Hematopoietic multipotent progenitor cell treated with erythropoietin and hydrocortisone succinate and interleukin-3 and kit ligand, for 4 days (in vitro differentiated cells): ENCODE measurements at regions not wholly inside any gene's neighbourhood (a gene's known extent, or its start where the extent isn't known, plus 50 kb on each side); places are given as distances from the start of the nearest gene placed in this dataset.

Experiments
- DNase-seq: peaks from one replicate; pipeline ENCODE4 v3.0.0-alpha.2; 2015

- DNase-seq = no peak
These were observed 181.6 kb downstream of the SHANK2 start for GRCh38 chr11:71070490-71071453.

- DNase-seq = no peak
These were observed 183.4 kb downstream of the SHANK2 start for GRCh38 chr11:71068963-71069362.

- DNase-seq = no peak
These were observed 184.6 kb downstream of the SHANK2 start for GRCh38 chr11:71067753-71068152.

- peak; percentile 8 for DNase-seq
These were observed 186.1 kb downstream of the SHANK2 start for GRCh38 chr11:71066311-71066710.

- no peak for DNase-seq
These were observed 186.5 kb downstream of the SHANK2 start for GRCh38 chr11:71065841-71066240.

- peak; percentile 29 for DNase-seq
These were observed 187.5 kb downstream of the SHANK2 start for GRCh38 chr11:71064702-71065515.

GRCh38 chr11:71064183-71064582, 188.2 kb downstream of the SHANK2 start:
- DNase-seq = no peak

- no peak for DNase-seq
These were observed 189.2 kb downstream of the SHANK2 start for GRCh38 chr11:71063129-71063528.

GRCh38 chr11:71062199-71062598, 190.2 kb downstream of the SHANK2 start:
- DNase-seq = no peak

- DNase-seq = no peak
These were observed 192.0 kb downstream of the SHANK2 start for GRCh38 chr11:71060391-71060791.

- DNase-seq = no peak
These were observed 192.7 kb downstream of the SHANK2 start for GRCh38 chr11:71059662-71060061.

- DNase-seq = no peak
These were observed 196.5 kb downstream of the SHANK2 start for GRCh38 chr11:71055925-71056324.
